ENCODE measurements at regions not wholly inside any gene's neighbourhood (a gene's known extent, or its start where the extent isn't known, plus 50 kb on each side); places are given as distances from the start of the nearest gene placed in this dataset.

DNA sequence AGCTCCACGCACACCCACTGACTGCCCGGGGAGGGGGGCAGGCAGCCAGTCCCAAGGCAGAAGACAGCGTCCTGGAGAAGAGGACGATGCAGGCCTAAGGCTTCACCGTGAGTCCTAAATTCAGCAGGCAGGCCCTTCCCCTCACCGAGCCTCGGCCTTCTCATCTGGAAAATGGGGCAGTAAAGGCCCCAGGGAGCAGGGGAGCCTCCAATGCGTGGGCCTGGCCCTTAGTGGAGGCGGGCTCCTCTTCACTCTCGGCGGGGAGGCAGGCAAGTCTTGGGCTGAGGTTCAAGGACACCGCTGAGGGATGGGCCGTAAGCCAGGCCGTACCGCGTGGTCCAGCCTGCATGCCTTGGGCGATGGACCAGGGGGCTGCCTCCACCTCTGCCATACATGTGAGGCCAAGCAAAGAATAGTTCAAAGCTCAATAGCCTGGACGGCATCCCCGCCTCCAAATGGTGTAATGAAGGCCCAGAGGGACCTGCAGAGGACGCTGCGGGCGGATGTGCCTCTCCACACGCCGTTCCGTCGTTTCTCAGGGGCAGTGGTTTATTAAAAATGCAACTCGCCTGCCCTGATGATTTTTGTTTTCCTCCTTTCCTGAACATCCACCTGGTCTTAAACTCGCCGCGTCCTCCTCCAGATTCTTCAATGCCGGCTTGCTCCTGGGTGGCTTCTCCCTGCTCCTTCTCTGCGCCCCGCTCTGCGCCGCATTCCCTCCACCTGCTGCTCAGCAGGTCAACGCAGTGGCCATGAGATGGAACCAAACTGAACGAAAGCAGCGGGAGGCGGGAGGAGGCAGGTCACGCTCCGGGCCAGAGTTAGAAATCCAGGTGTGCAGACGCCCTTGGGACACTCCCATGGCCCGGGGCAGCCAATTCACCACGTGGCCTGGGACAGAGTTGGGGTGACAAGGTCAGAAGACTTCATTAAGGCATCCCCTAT is 627.8 kb downstream of the TBC1D22A start:
- TF ChIP-seq, protein P1, sequence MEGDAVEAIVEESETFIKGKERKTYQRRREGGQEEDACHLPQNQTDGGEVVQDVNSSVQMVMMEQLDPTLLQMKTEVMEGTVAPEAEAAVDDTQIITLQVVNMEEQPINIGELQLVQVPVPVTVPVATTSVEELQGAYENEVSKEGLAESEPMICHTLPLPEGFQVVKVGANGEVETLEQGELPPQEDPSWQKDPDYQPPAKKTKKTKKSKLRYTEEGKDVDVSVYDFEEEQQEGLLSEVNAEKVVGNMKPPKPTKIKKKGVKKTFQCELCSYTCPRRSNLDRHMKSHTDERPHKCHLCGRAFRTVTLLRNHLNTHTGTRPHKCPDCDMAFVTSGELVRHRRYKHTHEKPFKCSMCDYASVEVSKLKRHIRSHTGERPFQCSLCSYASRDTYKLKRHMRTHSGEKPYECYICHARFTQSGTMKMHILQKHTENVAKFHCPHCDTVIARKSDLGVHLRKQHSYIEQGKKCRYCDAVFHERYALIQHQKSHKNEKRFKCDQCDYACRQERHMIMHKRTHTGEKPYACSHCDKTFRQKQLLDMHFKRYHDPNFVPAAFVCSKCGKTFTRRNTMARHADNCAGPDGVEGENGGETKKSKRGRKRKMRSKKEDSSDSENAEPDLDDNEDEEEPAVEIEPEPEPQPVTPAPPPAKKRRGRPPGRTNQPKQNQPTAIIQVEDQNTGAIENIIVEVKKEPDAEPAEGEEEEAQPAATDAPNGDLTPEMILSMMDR (IDR thresholded peaks at IDR 0.05; ENCODE audit: low read depth, low read length), result no peak
- TF ChIP-seq POLR2A (IDR thresholded peaks at IDR 0.05; ENCODE audit: extremely low read depth, insufficient read length), result no peak
- no peak for TF ChIP-seq MAX (IDR thresholded peaks at IDR 0.05; ENCODE audit: low read depth, low read length)

Data from NB4 (cell line).